ENCODE measurements at regions not wholly inside any gene's neighbourhood (a gene's known extent, or its start where the extent isn't known, plus 50 kb on each side); places are given as distances from the start of the nearest gene placed in this dataset.
"Not testable (repeated sequence)": the region's sequence is repeated elsewhere in the genome, so short reads cannot be mapped to it uniquely, and the experiment has no call there.

GRCh38 chr16:29337385-29337901, 69.1 kb downstream of the NPIPB11 start:
- not testable (repeated sequence) for TF ChIP-seq EZH2 (IDR thresholded peaks at IDR 0.05); POLR2AphosphoS5 (IDR thresholded peaks at IDR 0.05; ENCODE audit: borderline replicate concordance, low read depth, low read length)
